NCI-H526 (cell line): ENCODE measurements at regions not wholly inside any gene's neighbourhood (a gene's known extent, or its start where the extent isn't known, plus 50 kb on each side); places are given as distances from the start of the nearest gene placed in this dataset.
A peak's percentile ranks its signal among the peaks of the same experiment; 100 is the strongest.
"Not testable (repeated sequence)": the region's sequence is repeated elsewhere in the genome, so short reads cannot be mapped to it uniquely, and the experiment has no call there.

Experiments used
- DNase-seq, 2 experiments: peaks; one replicate each; lab custom pipeline; 2025; lab: John Stamatoyannopoulos, UW

GRCh38 chr3:88000853-88001252 is 58.0 kb downstream of the CGGBP1 start:
- DNase-seq: no peak

GRCh38 chr3:87997966-87998365 is 60.8 kb downstream of the CGGBP1 start:
- no peak for DNase-seq

GRCh38 chr3:87997298-87997697 is 61.5 kb downstream of the CGGBP1 start:
- no peak for DNase-seq

GRCh38 chr3:87996882-87997281 is 61.9 kb downstream of the CGGBP1 start:
- DNase-seq: no peak

- DNase-seq: no peak
Observed at GRCh38 chr3:87993566-87993965, 65.2 kb downstream of the CGGBP1 start.

GRCh38 chr3:87987952-87988351 is 70.9 kb downstream of the CGGBP1 start:
- DNase-seq: peak; percentile 77

GRCh38 chr3:87982421-87982820 is 76.4 kb downstream of the CGGBP1 start:
- DNase-seq: no peak

GRCh38 chr3:87979527-87979926 is 79.3 kb downstream of the CGGBP1 start:
- DNase-seq: no peak

GRCh38 chr3:87977765-87978164 is 81.0 kb downstream of the CGGBP1 start:
- no peak for DNase-seq

GRCh38 chr3:87975716-87976115 is 83.1 kb downstream of the CGGBP1 start:
- no peak for DNase-seq

- DNase-seq: peak; percentile 8 to 67
Observed at GRCh38 chr3:87973906-87974305, 84.9 kb downstream of the CGGBP1 start.

GRCh38 chr3:87969620-87970019 is 89.2 kb downstream of the CGGBP1 start:
- no peak for DNase-seq

- no peak for DNase-seq
Observed at GRCh38 chr3:87968668-87969067, 90.1 kb downstream of the CGGBP1 start.

GRCh38 chr3:87958289-87958688 is 100.5 kb downstream of the CGGBP1 start:
- peak; percentile 49 to 77 for DNase-seq

GRCh38 chr3:87957575-87957974 is 101.2 kb downstream of the CGGBP1 start:
- no peak for DNase-seq

GRCh38 chr3:87949879-87950208 is 109.0 kb downstream of the CGGBP1 start:
- DNase-seq: no peak

- DNase-seq: no peak
Observed at GRCh38 chr3:87949189-87949878, 109.5 kb downstream of the CGGBP1 start.

GRCh38 chr3:87946007-87946406 is 112.8 kb downstream of the CGGBP1 start:
- not testable (repeated sequence) for DNase-seq

GRCh38 chr3:87942256-87942655 is 116.5 kb downstream of the CGGBP1 start:
- DNase-seq: not testable (repeated sequence)

- no peak for DNase-seq
Observed at GRCh38 chr3:87924485-87924884, 134.3 kb downstream of the CGGBP1 start.

GRCh38 chr3:87920549-87920948 is 138.3 kb downstream of the CGGBP1 start:
- DNase-seq: no peak

- DNase-seq: no peak
Observed at GRCh38 chr3:87901141-87901540, 157.7 kb downstream of the CGGBP1 start.

GRCh38 chr3:87900061-87900460 is 158.7 kb downstream of the CGGBP1 start:
- DNase-seq: peak in 1 of 2 experiments; percentile 14

GRCh38 chr3:87898971-87899370 is 159.8 kb downstream of the CGGBP1 start:
- DNase-seq: no peak
